Esophagus (tissue), 2 donors: ENCODE measurements at regions not wholly inside any gene's neighbourhood (a gene's known extent, or its start where the extent isn't known, plus 50 kb on each side); places are given as distances from the start of the nearest gene placed in this dataset.

ENCODE experiments used
- H3K27ac ChIP-seq, 2 donors: one replicate each; pipeline ENCODE4 v1.5.1; 2013; ENCODE audit warnings: low read depth in 2 of 2, mild to moderate bottlenecking in 2 of 2, inconsistent platforms in 1 of 2, low read length in 1 of 2, moderate library complexity in 1 of 2
- H3K27me3 ChIP-seq, 2 donors: one replicate each; pipeline ENCODE4 v1.6.1; 2013; ENCODE audit warnings: low read length in 2 of 2, control low read depth in 1 of 2, mild to moderate bottlenecking in 1 of 2; ENCODE audit not compliant: insufficient read depth in 2 of 2, control insufficient read depth in 1 of 2
- H3K36me3 ChIP-seq, 2 donors: one replicate each; pipeline ENCODE4 v1.6.1; 2013; ENCODE audit warnings: low read length in 1 of 2; ENCODE audit not compliant: control insufficient read depth in 2 of 2, insufficient read depth in 2 of 2
- H3K4me1 ChIP-seq, 2 donors: one replicate each; pipeline ENCODE4 v1.6.1; 2013; ENCODE audit warnings: low read length in 1 of 2; ENCODE audit not compliant: control insufficient read depth in 2 of 2, insufficient read depth in 2 of 2
- H3K4me3 ChIP-seq, 2 donors: one replicate each; pipeline ENCODE4 v1.5.1; 2013; ENCODE audit warnings: low read length in 2 of 2, mild to moderate bottlenecking in 2 of 2, low read depth in 1 of 2, moderate library complexity in 1 of 2
- H3K9me3 ChIP-seq, 2 donors: one replicate each; pipeline ENCODE4 v1.6.1; 2013; ENCODE audit warnings: mild to moderate bottlenecking in 2 of 2, low read depth in 1 of 2, low read length in 1 of 2, moderate library complexity in 1 of 2; ENCODE audit not compliant: control insufficient read depth in 2 of 2, insufficient read depth in 1 of 2
- WGBS, 2 donors: extraction: QIAGEN DNeasy Blood & Tissue Kit; methylation state at CpG; one replicate each; pipeline ENCODE4 v1.1.7; 2013; 5-methylcytosine and 5-hydroxymethylcytosine counted together
- donor health status: healthy with polysubstance abuse.
- donor health status: Bipolar disorder and iron deficiency.

- H3K27ac ChIP-seq = no peak overlapping the region
- H3K9me3 ChIP-seq = no peaks in the 10 kb centered on the region
- H3K4me1 ChIP-seq = peaks cover 0 to 2% of the 10 kb centered on the region in 2 donors
- no peaks in the 10 kb centered on the region for H3K27me3 ChIP-seq
- no peak overlapping the region for H3K4me3 ChIP-seq
- WGBS, 2 donors = 84 to 85% methylated on average over 7 of the region's 7 CpGs
- no peaks in the 10 kb centered on the region for H3K36me3 ChIP-seq
These were observed 189.0 kb upstream of the CTAGE1 start for GRCh38 chr18:22606563-22607283.

GRCh38 chr18:22607284-22607635 is 189.5 kb upstream of the CTAGE1 start:
- WGBS, 2 donors = 92 to 95% methylated on average over 6 of the region's 6 CpGs
- no peak overlapping the region for H3K4me3 ChIP-seq
- no peaks in the 10 kb centered on the region for H3K36me3 ChIP-seq
- H3K27me3 ChIP-seq = no peaks in the 10 kb centered on the region
- peaks cover 0 to 2% of the 10 kb centered on the region in 2 donors for H3K4me1 ChIP-seq
- H3K9me3 ChIP-seq = no peaks in the 10 kb centered on the region
- H3K27ac ChIP-seq = no peak overlapping the region

- no peaks in the 10 kb centered on the region for H3K9me3 ChIP-seq
- no peaks in the 10 kb centered on the region for H3K27me3 ChIP-seq
- H3K4me3 ChIP-seq = no peak overlapping the region
- H3K27ac ChIP-seq = peak overlapping the region in 1 of 2 donors; percentile 61
- 53% methylated on average over 1 of the region's 1 CpG for WGBS, 2 donors
- peaks cover 0 to 2% of the 10 kb centered on the region in 2 donors for H3K4me1 ChIP-seq
- no peaks in the 10 kb centered on the region for H3K36me3 ChIP-seq
These were observed 191.1 kb upstream of the CTAGE1 start for GRCh38 chr18:22608847-22609246.

GRCh38 chr18:22609642-22610041 is 191.9 kb upstream of the CTAGE1 start:
- no peaks in the 10 kb centered on the region for H3K9me3 ChIP-seq
- no peak overlapping the region for H3K27ac ChIP-seq
- H3K36me3 ChIP-seq = no peaks in the 10 kb centered on the region
- no peak overlapping the region for H3K4me3 ChIP-seq
- 14 to 23% methylated on average over 5 of the region's 5 CpGs for whole genome bisulfite sequencing, 2 donors
- no peaks in the 10 kb centered on the region for H3K27me3 ChIP-seq
- H3K4me1 ChIP-seq = peaks cover 0 to 2% of the 10 kb centered on the region in 2 donors

- Histone ChIP-seq H3K27me3 (no peaks in the 10 kb centered on the region), H3K27ac (no peak overlapping the region), H3K4me3 (no peak overlapping the region), H3K36me3 (no peaks in the 10 kb centered on the region), H3K4me1 (peaks cover 0 to 2% of the 10 kb centered on the region in 2 donors), H3K9me3 (no peaks in the 10 kb centered on the region)
- WGBS, 2 donors = 71 to 82% methylated on average over 18 of the region's 18 CpGs
These were observed 195.5 kb upstream of the CTAGE1 start for GRCh38 chr18:22613058-22613690.

- H3K4me3 ChIP-seq = no peak overlapping the region
- no peaks in the 10 kb centered on the region for H3K27me3 ChIP-seq
- no peaks in the 10 kb centered on the region for H3K36me3 ChIP-seq
- no peak overlapping the region for H3K27ac ChIP-seq
- no peaks in the 10 kb centered on the region for H3K9me3 ChIP-seq
- WGBS, 2 donors = 71 to 72% methylated on average over 3 of the region's 3 CpGs
- peaks cover 0 to 2% of the 10 kb centered on the region in 2 donors for H3K4me1 ChIP-seq
These were observed 196.1 kb upstream of the CTAGE1 start for GRCh38 chr18:22613788-22614187.

GRCh38 chr18:22623513-22623912 is 205.8 kb upstream of the CTAGE1 start:
- Histone ChIP-seq H3K27me3 (no peaks in the 10 kb centered on the region), H3K4me1 (no peaks in the 10 kb centered on the region), H3K36me3 (no peaks in the 10 kb centered on the region), H3K9me3 (no peaks in the 10 kb centered on the region), H3K27ac (no peak overlapping the region), H3K4me3 (no peak overlapping the region)
- 85 to 90% methylated on average over 5 of the region's 5 CpGs for WGBS, 2 donors

- 74 to 90% methylated on average over 2 of the region's 2 CpGs for WGBS, 2 donors
- H3K27ac ChIP-seq = no peak overlapping the region
- H3K4me3 ChIP-seq = no peak overlapping the region
- no peaks in the 10 kb centered on the region for H3K4me1 ChIP-seq
- no peaks in the 10 kb centered on the region for H3K9me3 ChIP-seq
- H3K36me3 ChIP-seq = no peaks in the 10 kb centered on the region
- no peaks in the 10 kb centered on the region for H3K27me3 ChIP-seq
These were observed 206.5 kb upstream of the CTAGE1 start for GRCh38 chr18:22624176-22624575.

GRCh38 chr18:22625406-22625805 is 207.7 kb upstream of the CTAGE1 start:
- no peaks in the 10 kb centered on the region for H3K9me3 ChIP-seq
- H3K27ac ChIP-seq = no peak overlapping the region
- 77 to 82% methylated on average over 2 of the region's 2 CpGs for WGBS, 2 donors
- H3K4me1 ChIP-seq = no peaks in the 10 kb centered on the region
- no peaks in the 10 kb centered on the region for H3K27me3 ChIP-seq
- no peaks in the 10 kb centered on the region for H3K36me3 ChIP-seq
- H3K4me3 ChIP-seq = no peak overlapping the region

- no peaks in the 10 kb centered on the region for H3K36me3 ChIP-seq
- WGBS, 2 donors = 75 to 82% methylated on average over 3 of the region's 3 CpGs
- H3K4me3 ChIP-seq = no peak overlapping the region
- no peaks in the 10 kb centered on the region for H3K9me3 ChIP-seq
- no peak overlapping the region for H3K27ac ChIP-seq
- no peaks in the 10 kb centered on the region for H3K4me1 ChIP-seq
- H3K27me3 ChIP-seq = no peaks in the 10 kb centered on the region
These were observed 209.1 kb upstream of the CTAGE1 start for GRCh38 chr18:22626771-22627170.
